NCI-H2029 (cell line): ENCODE measurements at regions not wholly inside any gene's neighbourhood (a gene's known extent, or its start where the extent isn't known, plus 50 kb on each side); places are given as distances from the start of the nearest gene placed in this dataset.
"Not testable (repeated sequence)": the region's sequence is repeated elsewhere in the genome, so short reads cannot be mapped to it uniquely, and the experiment has no call there.

Experiments
- DNase-seq: peaks from one replicate; lab custom pipeline; 2025; lab: John Stamatoyannopoulos, UW

DNA sequence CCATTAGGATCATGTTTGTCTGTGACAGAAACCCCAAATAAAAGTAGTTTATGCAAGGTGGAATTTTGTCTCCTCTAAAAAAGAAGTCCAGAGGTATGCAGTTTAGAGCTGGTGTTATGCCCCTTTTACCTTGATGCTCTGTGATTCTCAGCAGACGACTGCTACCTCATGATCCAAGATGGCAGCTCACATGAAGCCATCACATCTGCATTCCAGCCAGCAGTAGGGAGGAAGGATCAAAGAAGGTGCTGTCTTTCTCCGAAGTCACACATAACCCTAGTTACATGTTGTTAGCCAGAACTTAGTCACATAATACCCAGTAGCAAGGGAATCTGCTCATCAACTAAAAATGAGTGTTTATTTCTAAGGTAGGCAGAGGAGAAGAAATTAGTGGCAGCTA, 135.7 kb upstream of the HS3ST2 start:
- DNase-seq, result no peak

- no peak for DNase-seq
These were observed 132.2 kb upstream of the HS3ST2 start for GRCh38 chr16:22681554-22682291.

DNA sequence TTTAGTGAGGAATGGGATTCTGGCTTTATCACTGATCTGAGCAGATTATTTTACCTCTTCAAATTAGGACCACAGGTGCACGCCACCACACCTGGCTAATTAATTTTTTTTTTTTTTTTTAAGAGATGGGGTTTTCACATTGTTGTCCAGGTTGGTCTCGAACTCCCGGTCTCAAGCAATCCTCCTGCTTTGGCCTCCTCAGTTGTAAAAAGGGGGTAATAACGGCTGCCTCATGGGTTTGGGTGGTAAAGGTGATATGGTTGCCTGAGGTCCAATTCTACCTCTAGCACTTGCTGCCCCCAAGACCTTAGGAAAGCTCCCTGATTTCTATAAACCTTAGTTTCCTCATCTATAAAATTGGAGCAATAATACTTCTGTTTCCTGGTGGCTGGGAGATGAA, 130.7 kb upstream of the HS3ST2 start:
- DNase-seq, result no peak

DNA sequence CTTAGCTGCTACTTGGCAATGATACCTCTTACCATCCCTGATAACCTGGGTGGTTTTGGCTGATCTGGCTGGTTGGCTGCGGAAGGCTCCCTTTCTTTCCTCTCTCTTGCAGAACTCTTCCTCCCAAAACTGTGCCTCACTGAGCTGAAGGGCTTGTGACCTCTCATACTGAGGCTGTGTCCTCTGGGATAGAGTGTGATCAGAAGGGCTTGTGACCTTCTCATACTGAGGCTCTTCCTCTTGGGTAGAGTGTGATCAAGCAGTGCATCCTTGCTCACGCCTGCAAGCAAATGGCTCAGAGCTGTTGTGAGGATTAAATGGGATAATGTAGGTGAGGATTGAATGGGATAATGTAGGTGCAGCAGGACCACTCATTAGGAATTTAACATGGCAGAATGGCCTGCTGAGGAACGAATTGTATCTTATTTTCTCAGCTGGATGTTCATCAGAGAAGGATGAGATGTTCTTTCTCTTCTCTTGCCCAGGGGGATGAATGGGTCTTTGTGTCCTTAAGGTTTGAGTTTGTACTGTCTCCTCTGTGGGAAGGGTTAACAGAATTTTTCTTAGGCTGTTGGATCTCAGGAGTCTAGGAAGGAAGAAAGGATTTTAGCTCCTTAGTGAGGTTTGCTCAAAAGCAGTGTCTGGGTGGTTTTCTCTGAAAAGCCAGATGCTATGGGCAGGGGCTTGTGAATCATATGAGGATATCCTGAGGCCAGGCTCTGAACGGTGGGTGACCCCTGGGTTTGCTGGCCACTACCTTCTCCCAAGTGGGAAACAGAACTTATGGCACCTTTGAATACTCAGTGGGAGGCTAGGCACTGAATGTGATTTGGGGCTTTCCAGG, 130.0 kb upstream of the HS3ST2 start:
- DNase-seq, result no peak

DNA sequence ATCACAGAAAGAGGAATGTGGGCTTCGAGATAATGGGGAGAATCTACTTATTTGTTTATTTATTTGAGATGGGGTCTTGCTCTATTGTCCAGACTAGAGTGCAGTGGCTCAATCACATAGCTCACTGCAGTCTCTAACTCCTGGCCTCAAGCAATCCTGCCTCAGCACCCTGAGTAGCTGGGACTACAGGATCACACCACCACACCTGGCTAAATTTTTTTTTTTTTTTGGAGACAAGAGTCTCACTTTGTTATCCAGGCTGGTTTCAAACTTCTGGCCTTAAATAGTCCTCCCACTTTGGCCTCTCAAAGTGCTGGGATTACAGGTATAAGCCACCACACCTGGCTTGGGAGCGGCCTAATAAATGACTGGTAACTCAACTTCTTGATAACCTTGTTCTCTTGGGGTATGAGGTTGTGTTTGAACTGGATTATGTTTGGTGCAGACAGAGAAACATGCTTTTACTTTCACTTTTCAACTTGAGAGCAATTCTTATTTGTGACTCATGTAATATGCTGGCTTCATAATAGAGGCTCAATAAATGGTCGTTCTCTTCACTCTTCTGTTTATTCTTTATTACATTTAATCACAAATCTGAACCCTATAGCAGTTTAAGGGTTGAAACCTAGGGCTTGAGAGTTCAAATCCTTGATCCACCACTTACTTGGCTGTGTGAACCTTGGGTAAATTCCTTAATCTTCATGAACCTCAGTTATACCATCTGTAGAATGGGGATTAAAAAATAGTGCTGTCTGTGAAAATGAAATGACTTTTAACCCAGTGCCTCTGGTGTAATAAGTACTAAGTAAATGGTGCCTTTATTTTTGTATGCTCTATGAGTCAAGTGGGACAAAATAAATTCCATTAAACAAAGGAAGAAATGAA, 129.1 kb upstream of the HS3ST2 start:
- no peak for DNase-seq

DNA sequence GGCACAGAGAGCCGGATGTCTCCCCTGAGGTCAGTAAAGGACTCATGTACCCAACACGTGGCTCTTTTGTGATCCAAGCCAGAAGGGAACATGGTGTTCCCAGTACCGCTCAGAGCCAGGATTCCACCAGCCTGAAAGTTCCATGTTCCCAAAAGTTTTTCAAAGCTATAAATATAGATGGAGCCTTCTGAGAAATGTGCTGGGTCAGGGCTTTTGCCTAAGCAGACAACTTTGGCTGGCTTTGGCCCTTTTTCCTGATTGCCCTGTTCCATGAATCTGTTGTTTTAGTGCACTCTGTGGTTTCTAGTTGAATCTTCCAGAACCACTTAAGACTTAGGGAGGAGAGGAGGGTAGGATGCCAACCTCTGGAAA, 128.5 kb upstream of the HS3ST2 start:
- DNase-seq, result no peak

DNA sequence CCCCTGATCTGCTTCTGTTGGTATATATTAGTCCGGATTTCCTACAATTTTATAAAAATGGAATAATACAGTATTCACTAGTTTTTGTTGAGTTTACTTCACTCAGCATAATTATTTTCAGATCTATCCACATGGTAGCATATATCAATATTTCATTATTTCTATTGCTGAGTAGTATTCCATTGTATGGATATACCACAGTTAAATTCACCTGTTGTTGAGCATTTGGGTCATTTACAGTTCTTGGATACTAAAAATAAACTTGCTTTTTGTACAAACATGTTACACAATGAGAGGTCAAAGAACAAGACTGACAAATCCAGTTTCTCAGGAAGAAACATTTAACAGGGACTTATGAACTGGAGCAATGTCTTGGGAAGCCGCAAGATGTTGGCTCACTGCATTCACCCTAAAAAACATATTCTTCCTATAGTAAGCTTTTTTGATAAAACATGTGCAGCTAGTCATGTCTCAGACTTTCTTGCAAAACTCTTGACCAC, 126.9 kb upstream of the HS3ST2 start:
- no peak for DNase-seq

DNA sequence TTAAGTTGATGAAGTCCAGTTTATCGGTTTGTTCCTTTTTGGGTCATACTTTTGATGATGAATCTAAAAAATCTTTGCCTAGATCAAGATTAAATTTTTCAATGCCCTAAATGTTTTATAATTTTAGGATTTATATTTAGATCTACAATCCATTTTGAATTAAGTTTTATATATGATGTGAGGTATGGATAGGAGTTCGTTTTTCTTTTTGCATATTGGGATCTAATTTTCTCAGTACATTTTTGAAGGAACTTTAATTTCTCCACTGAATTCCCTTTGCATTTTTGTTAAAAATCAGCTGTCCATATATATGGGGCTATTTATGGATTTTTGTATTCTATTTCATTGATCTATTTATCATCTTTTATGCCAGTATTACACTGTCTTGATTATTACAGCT, 125.5 kb upstream of the HS3ST2 start:
- no peak for DNase-seq

DNA sequence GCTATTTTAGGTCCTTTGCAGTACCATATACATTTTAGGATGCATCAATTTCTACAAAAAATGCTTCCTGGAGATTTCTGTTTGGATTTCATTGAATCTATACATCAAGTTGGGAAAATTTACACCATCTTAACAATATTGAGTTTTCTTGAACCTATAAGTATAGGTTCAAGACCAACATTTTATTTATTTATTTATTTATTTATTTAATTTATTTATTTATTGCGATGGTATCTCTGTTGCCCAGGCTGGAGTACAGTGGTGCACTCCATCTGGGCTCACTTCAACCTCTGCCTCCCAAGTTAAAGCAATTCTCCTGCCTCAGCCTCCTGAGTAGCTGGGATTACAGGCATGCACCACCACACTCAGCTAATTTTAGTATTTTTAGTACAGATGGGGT, 125.0 kb upstream of the HS3ST2 start:
- DNase-seq, result no peak

GRCh38 chr16:22691335-22691734, 122.6 kb upstream of the HS3ST2 start:
- DNase-seq, result no peak

- DNase-seq, result no peak
These were observed 121.9 kb upstream of the HS3ST2 start for GRCh38 chr16:22692034-22692433.

GRCh38 chr16:22692916-22693637, 120.9 kb upstream of the HS3ST2 start:
- DNase-seq, result no peak

DNA sequence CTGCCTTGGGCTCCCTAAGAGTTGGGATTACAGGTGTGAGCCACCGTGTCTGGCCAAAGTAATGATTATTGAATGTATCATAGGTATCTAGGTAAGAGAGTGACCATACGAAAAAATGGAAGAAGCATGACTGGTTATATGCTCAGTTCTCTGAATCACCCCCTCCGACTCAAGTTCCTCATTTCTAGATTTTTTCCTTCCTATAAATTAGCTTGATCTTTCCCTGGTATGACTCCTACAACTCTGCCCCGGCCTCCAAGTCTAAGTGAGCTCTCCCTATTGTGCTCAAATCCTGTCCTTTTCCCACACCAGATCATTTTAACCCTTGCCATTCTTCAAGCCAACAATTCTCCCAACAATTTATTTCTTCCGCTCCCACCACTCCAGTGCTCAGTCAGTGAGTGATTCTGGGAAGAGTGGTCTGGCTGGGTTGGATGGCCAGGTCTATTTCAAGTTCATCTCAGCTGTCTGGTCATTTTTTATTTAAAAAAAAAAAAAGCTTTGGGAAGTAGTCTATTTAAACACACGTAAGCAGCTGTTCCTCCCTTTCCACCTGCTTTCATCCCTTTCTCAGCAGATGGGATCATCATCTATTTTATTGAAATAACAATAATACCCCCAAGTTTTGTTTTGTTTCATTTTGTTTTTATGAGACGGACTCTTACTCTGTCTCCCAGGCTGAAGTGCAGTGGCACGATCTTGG, 120.2 kb upstream of the HS3ST2 start:
- DNase-seq, result no peak

DNA sequence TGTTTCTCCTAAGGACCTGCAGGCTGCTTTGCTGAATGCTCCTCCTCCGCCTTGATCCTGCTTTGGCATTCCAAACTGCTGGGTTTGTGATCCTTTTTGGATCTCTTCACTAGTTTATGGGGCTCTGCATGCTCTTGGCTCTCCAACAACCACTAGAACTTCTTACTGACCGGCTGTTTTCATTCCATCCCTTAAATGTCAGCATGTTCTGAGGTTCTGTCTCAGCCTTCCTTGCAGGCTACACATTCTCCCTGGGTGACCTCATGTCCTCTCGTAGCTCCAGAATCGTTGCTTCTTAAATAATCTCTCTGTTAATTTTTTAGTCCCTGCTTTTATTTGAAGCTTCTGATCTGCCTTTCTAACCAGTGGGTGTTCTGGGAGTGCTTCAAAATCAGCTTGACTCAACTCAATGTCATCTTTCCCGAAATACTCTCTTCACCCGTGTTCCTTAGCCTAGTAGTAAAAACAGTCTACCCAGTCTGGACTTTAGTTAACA, 119.0 kb upstream of the HS3ST2 start:
- no peak for DNase-seq

GRCh38 chr16:22695773-22696172, 118.2 kb upstream of the HS3ST2 start:
- not testable (repeated sequence) for DNase-seq

DNA sequence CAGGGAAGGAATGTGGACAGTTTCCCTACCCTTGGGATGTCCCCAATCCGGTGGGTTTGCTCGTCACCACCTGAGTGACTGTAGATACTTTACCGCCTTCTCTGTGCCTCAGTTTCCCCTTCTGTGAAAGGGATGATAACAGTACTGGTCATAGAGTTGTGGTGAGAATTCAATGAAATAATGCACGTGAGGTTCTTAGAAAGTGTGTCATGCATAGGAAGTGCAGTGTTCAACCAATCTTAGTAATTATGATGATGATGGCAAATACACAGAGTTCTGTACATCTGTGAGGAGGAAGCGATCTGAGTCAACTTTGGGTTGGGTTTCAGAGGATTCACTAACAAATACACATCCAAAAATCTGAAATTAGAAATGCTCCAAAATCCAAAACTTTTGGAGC, 114.6 kb upstream of the HS3ST2 start:
- DNase-seq, result no peak

GRCh38 chr16:22705799-22706198, 108.2 kb upstream of the HS3ST2 start:
- no peak for DNase-seq

GRCh38 chr16:22710326-22710725, 103.6 kb upstream of the HS3ST2 start:
- no peak for DNase-seq

DNA sequence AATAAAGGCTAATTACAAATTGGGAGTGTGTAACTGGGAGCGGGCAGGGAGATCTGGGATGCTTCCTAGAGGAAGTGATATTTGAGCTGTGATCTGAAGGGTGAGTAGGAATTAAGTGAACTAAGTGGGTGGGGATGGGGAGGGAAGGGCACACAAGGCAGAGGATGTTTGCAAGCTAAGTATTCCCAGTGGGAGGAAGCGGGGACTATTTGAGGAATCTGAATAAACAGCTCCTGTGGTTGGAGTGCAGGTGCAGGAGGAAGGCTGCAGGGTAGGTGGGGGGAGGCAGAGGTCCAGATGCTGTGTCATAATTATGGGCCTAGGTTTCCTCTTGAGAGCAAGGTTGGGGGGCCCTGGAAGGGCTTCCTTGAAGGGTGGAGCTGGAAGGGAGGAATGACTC, 102.1 kb upstream of the HS3ST2 start:
- DNase-seq, result no peak

- no peak for DNase-seq
These were observed 101.5 kb upstream of the HS3ST2 start for GRCh38 chr16:22712471-22712870.

GRCh38 chr16:22718598-22718997, 95.4 kb upstream of the HS3ST2 start:
- DNase-seq, result not testable (repeated sequence)
